ENCODE measurements at regions not wholly inside any gene's neighbourhood (a gene's known extent, or its start where the extent isn't known, plus 50 kb on each side); places are given as distances from the start of the nearest gene placed in this dataset.
A peak's percentile ranks its signal among the peaks of the same experiment; 100 is the strongest.

DNA sequence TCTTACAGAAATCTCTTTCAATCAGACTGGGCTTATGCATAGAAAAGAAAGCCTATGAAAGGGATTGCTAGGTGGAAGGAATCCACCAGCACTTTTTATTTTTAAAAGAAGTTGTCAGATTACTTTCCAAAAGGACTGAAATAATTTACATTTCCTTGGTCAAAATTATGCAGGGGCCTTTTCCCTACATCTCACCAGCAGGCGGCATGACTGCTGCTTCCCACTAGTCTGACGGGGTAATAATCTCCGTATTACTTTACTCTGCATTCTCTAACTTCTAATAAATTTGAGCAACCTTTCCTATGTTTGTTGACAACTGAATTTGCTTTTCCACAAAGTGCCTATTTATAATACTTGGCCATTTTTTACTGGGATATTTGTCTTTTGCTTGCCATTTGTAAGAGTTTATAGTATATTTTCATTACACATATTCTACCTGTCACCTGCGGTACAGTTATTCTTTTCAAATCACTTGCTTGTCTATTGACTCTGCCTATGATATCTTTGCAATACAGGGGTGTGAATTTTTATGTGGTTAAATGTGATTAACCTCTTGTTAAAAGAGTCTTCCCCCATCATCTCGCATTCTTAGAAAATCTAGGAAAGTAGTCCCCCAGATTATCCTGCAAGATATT lies 51.9 kb upstream of the USP47 start:
- DNase-seq (ENCODE audit: extremely low read depth in 1 of 2, low read depth in 1 of 2), result no peak

DNA sequence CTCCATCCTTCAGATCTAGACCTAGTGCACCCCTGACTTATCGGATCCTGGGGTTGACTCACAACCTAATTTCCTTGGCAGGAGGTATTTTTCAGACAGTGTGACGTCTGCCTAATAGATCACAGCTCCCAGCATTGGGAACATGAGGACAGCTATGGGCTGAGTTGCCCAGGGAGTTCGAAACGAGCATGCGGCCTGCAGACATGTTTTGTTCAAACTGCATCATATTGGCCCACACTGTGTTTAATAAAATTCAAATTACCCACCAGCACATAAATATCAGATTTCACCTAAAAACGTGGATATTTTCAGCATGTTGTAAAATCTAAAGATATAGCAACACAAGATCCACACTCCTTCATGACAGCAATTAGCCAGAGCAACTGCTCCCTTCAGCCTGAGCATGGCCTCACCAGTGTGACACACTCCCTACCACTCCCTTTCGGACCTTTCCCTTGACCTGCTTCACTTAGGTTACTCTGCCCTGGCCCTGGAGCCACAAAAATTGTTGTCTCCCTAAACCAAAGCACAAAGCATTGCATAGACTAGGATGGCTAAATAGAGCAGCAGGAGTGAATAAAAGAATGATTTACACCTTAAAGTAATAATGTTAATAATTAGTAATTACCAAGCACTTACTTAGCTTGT lies 53.6 kb upstream of the USP47 start:
- no peak for DNase-seq (ENCODE audit: extremely low read depth in 1 of 2, low read depth in 1 of 2)

DNA sequence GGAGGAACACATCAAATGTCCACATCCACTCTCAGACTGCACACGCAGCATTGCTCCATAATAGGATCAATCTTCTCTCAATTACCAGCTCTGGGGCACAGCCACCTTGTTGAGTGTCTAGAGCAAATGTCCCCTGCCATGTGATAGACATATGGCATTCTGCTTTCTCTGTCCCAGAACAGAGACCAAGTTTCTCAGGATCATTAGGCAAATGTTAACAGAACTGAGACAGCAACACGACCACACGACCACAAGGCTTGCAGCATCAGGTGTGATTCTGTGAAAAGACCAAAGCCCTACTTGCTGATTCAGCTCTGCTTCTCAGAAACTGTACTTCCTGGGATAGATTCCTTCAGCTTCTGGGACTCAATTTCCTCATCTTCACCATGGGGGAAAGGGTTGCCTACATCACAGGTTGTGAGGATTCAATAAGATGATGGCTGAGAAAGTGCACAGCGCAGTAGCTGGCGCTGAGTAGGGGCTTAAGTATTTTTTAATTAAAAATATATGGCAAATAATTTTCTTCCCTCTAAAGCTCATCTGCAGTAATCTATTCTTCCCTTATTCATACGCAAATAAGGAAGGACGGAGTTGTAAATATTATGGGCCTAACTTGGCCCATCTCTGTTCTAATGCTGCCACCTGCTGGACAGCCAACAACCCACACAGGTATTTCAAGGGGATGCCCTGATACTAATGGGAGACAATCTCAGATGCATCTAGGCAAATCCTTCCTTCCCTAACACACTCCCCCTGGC lies 54.3 kb upstream of the USP47 start:
- DNase-seq (ENCODE audit: extremely low read depth in 1 of 2, low read depth in 1 of 2), result peak; percentile 5 to 48

GRCh38 chr11:11786771-11787170 lies 55.0 kb upstream of the USP47 start:
- DNase-seq (ENCODE audit: extremely low read depth in 1 of 2, low read depth in 1 of 2), result no peak

- DNase-seq (ENCODE audit: extremely low read depth in 1 of 2, low read depth in 1 of 2), result no peak
These were observed 55.5 kb upstream of the USP47 start for GRCh38 chr11:11786234-11786633.

DNA sequence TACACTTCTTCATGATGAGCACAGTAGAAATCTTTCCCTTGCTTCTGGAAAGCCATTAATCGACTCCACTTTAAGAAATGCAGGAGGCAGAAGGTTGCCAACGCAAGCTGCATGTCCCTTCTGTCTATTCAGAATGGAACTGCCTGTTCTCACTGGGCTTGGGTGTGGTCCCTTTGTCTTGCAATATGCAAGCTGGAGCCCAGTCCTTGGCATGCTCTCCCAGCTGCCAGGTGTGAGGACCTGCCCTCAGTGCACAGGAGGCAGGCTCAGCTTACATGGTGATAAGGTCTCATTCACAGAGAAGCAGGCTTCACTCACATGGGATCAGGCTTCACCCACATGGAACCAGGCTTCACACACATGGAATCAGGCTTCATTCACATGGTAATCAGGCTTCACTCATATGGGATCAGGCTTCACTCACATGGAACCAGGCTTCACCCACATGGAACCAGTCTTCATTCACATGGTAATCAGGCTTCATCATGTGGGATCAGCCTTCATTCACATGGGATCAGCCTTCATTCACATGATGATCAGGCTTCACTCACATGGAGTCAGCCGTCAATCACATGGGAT lies 59.2 kb upstream of the USP47 start:
- DNase-seq (ENCODE audit: extremely low read depth in 1 of 2, low read depth in 1 of 2), result no peak

GRCh38 chr11:11780858-11781257 lies 60.9 kb upstream of the USP47 start:
- DNase-seq (ENCODE audit: extremely low read depth in 1 of 2, low read depth in 1 of 2), result no peak

GRCh38 chr11:11779975-11780374 lies 61.8 kb upstream of the USP47 start:
- no peak for DNase-seq (ENCODE audit: extremely low read depth in 1 of 2, low read depth in 1 of 2)

GRCh38 chr11:11777897-11778296 lies 63.9 kb upstream of the USP47 start:
- DNase-seq (ENCODE audit: extremely low read depth in 1 of 2, low read depth in 1 of 2), result no peak

- DNase-seq (ENCODE audit: extremely low read depth in 1 of 2, low read depth in 1 of 2), result no peak
These were observed 65.1 kb upstream of the USP47 start for GRCh38 chr11:11776714-11777113.

DNA sequence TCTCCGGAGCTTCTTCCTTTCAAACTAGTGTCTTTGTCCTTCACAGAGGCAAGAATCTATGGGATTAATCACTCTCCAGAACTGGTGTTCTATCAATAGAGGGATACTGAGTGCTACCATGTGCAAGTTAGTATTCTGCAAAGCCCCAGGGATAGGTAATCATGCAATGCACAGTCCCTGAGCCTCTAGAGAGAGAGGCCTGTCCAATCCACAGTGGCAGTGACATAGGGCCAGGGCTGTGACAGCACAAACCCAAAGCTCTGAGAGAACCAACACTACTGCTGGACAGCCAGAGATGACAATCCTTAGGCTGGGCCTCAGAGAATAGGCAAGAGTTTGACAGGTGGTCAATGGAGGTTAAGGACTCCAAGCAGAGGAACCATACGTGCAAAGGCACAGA lies 66.8 kb upstream of the USP47 start:
- DNase-seq (ENCODE audit: extremely low read depth in 1 of 2, low read depth in 1 of 2), result no peak

GRCh38 chr11:11772865-11773515 lies 68.8 kb upstream of the USP47 start:
- DNase-seq (ENCODE audit: extremely low read depth in 1 of 2, low read depth in 1 of 2), result no peak

DNA sequence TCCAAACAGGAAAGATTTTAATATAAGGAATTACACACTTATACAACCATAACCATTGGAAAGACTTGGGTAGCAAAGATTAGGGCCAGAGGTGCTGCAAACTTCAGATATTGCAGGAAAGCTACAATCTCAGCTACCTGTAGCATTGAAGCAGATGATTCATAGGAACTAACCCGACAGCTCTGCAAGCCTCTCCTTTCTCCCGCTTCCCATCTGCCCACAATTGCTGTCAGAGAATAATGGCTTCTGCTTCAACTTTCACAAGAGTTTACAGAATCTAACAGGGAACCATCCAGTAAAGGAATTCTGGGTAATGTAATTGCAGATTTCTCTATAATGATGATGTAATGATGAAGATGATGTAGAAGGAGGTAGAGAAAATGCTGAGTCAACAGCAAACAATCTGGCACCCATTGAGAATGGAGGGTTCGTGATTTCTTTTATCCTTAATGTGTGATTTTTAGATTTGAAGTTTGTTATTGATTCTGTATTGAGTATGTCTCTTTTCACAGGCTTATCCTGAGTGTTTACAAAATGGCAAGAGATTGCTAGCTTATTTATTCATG lies 70.8 kb upstream of the USP47 start:
- DNase-seq (ENCODE audit: extremely low read depth in 1 of 2, low read depth in 1 of 2), result no peak

DNA sequence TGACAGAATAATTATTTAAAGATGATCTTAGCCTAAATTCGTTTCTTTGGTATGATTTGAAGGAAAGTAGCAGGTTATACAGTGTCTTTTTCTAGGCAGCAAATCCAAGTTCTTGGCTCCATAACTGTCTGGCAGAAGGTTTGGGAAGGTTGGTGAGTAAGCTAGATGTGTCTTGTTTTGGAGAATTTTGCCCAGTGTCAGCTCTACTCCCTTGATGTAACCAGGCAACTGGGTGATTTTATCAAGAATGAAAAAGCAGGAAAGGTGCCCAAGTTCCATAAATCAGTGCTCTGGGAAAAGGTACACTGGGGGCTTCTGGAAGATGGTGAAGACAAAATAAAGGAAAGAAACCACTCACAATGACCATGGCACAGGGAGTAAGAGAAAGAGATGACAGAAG lies 71.5 kb upstream of the USP47 start:
- DNase-seq (ENCODE audit: extremely low read depth in 1 of 2, low read depth in 1 of 2), result no peak

- no peak for DNase-seq (ENCODE audit: extremely low read depth in 1 of 2, low read depth in 1 of 2)
These were observed 72.0 kb upstream of the USP47 start for GRCh38 chr11:11769782-11770181.

DNA sequence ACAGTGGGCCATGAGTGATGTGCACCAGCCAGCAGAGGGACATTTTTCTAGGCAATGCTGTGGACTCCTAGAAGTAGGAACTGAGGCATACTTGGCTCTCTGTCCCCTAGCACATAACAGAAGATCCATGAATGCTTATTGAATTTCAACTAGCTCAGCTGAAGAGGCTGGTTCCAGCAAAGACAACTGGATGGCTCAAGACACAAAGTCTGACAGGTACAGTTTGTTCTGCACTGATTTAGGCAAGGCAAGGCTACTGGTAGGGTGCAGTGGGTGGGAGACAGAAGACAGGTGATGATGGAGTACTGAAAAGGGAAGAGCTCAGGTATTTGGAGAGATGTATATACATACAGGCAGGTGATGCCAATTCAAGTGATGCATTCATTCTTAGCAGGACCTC lies 72.4 kb upstream of the USP47 start:
- no peak for DNase-seq (ENCODE audit: extremely low read depth in 1 of 2, low read depth in 1 of 2)

DNA sequence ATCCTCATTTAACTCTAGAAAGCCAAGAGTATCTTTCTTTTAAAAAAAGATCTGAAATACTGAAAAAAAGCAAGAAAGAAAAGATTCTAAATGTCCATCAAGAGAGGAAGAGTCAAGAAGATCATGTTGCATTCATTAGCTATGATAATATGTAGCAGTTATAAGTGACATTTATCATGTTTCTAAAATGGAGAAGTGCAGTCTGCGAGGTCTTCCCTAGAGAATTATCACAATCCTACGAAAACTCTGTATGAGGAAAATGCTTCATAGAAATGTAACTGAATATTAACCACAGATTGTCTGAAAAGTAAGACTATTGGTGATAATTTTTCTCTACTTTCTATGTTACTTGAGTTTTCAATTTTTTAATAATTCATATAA lies 77.4 kb upstream of the USP47 start:
- DNase-seq (ENCODE audit: extremely low read depth in 1 of 2, low read depth in 1 of 2), result no peak

GRCh38 chr11:11763796-11764422 lies 77.9 kb upstream of the USP47 start:
- no peak for DNase-seq (ENCODE audit: extremely low read depth in 1 of 2, low read depth in 1 of 2)

GRCh38 chr11:11760838-11761237 lies 80.9 kb upstream of the USP47 start:
- no peak for DNase-seq (ENCODE audit: extremely low read depth in 1 of 2, low read depth in 1 of 2)

DNA sequence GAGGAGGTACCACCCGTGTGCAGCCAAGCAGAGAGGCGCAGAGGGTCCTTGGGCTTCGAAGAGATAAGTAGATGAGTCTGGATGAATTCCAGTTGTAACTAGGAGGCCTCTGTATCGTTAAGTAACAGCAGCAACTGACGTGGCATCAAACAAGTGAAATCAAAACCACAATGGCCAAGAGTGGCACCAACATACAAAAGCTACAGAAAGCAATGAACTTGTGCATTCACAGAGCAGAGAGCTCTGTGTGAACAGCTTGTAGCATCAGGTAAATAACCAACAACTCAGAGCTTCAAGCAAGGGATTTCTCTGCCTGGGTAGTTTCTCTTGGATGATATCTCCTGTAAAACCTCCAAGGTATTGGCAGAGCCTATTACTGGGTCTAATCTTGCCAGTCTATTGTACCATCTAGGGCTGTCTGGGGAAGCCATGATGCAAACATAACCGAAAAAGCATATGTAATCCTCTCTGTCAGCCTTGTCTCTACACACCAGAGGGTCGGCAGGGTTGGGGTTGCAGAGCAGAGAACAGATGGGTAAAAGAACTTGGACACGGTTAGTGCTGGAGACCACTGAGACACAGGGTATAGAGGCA lies 83.1 kb upstream of the USP47 start:
- DNase-seq (ENCODE audit: extremely low read depth in 1 of 2, low read depth in 1 of 2), result no peak
